ELF-1 (cell line): ENCODE measurements at regions not wholly inside any gene's neighbourhood (a gene's known extent, or its start where the extent isn't known, plus 50 kb on each side); places are given as distances from the start of the nearest gene placed in this dataset.

Source experiments
- DNase-seq: peaks from one replicate; pipeline ENCODE4 v3.0.0-alpha.2; 2016; ENCODE audit warnings: low read depth, low spot score

DNA sequence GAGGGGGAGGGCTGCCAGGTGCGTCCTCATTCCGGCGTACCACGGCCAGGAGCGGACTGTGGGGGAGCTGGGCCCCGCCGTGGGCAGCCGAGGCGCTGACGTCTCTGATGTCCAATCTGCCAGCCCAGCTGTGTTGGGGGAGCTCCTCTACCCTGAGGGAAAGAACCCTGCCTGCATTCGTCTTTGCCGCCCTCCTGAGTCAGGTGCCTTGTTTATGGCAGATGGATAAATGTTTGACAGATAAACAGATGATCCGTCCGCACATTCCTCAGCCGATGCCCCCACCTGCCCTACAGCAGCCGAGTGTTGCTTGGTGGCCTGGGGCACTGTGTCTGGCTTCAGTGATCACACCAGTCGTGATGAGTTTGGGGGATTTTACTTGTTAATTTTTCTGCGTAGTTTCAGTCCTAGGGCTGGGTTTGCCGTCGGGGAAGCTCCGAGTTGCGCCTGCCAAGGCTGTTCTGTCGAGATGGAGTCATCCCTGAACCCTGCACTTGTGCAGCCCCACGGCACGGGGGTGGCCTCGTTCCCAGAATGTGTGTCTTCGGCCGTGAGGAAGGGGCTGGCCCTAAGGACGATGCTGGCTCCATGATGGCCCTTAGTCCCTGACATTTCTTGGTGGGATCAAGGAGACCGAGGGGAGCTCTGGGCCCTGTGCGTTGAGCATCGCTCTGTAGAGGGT, 1083.9 kb downstream of the BRD1 start:
- peak; percentile 35 for DNase-seq

DNA sequence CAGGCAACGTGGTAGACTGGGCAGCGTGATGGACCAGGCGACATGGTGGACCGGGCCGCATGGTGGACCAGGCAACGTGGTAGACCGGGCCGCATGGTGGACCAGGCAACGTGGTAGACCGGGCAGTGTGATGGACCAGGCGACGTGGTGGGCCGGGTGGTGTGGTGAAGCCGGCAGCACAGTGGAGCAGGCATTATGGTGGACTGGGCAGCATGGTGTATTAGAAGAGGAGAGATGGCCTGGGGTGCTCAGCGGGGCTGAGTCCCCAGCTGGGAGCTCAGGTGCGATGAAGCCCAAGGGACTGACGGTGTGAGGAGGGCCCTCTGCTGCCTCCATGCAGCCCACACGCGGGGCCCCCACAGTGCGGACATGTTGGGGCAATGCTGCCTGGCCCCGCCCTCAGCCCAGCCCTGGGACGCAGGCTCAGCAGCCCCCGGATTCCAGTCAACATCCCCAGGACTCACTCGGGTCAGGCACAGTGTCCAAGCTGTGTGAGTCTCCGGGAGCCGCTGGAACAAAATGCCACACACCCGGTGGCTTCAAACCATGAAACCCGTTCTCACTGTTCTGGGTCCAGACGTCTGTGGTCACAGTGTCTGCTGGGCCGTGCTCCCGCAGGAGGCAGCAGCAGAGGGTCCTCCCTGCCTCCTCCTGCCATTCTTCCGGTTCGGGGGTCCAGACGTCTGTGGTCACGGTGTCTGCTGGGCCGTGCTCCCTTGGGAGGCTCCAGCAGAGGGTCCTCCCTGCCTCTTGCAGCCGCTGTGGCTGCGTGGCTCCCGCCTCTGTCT, 1084.9 kb downstream of the BRD1 start:
- DNase-seq = no peak

DNA sequence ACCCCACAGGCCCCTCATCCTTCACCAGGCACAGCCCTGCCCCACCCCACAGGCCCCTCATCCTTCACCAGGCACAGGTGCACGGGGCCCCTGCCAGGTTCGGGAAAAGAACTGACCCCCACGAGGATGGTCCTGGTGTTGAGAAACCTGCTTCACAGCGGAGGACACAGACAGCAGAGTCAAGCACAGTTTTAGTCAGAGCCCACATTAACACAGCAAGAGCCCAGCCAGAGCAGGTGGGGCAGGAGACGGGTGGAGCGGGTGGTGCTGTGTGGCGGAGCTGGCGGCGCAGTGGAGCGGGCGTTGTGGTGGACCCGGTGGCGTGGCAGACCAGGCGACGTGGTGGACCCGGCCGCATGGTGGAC, 1085.5 kb downstream of the BRD1 start:
- no peak for DNase-seq

- DNase-seq = no peak
These were observed 1086.1 kb downstream of the BRD1 start for GRCh38 chr22:48741540-48741939.

- no peak for DNase-seq
These were observed 1086.8 kb downstream of the BRD1 start for GRCh38 chr22:48740731-48741405.

GRCh38 chr22:48740086-48740730, 1087.5 kb downstream of the BRD1 start:
- no peak for DNase-seq

DNA sequence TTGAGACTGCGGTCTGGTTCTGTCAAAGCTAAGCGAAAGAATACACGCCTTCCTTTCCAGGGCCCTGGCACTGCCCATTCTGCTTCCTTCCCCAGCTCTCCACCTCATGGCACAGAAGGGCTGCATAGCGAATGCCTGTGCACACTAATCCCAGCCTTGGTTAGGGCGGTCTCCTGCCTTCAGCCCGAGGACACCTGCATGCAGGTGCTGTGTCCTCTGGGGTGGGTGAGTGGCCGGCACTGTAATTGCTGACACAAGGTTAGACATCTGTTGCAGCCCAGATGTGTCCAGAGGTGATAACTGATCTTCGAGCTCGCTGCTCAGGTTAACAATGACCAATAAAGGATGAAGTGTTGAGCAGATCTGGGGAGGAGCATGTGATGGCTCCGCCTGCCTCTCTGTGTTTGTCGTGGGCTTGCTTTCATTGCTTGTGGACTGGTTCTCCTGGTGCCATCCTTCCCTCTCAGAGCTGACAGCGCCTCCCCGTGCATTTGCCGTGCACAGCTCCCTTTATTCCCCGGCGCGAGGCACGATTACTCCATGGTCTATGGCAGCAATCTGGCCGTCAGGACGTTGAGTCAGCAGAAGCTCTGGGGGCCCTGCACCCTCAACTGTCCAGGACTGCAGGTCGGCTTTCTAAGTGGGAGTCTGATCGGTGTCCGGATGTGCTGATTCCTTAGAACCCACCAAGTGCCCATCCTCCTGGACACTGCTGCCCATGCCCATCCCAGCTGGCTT, 1088.2 kb downstream of the BRD1 start:
- no peak for DNase-seq

DNA sequence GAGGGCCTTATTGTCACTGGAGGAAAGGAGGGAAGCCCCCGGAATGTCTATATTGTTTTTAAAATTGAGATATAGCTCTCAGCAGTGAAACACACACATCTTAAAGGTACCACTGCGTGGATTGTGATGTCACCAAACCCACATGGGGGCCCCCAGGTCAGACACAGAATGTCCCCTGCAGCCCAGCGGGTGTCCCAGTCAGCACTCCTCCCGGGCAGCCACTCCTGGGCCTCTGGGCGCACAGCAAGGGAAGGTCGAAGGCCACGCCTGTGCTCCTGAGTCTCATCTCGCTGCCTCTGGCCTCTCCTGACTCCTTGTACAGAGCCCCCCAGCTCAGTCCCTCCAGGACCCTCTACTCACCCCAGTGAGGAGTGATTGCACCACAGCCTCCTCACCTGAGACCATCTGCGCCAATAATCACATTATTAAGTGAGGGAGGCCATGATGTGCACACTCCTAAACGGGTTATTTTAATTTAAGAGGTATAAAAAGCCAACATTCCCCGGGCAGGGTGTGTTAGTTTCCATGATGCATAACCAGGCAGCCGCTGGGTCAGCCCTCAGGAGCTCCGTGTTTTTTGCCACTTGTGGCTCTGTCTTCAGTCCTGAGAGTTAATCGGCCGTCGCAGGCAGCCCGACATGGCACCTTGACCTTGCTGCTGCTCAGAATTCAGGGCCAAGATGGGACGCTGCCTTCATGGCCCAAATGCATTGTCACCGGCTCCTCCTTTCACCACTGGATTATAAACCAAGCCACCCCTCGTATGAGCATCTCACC, 1089.3 kb downstream of the BRD1 start:
- no peak for DNase-seq

DNA sequence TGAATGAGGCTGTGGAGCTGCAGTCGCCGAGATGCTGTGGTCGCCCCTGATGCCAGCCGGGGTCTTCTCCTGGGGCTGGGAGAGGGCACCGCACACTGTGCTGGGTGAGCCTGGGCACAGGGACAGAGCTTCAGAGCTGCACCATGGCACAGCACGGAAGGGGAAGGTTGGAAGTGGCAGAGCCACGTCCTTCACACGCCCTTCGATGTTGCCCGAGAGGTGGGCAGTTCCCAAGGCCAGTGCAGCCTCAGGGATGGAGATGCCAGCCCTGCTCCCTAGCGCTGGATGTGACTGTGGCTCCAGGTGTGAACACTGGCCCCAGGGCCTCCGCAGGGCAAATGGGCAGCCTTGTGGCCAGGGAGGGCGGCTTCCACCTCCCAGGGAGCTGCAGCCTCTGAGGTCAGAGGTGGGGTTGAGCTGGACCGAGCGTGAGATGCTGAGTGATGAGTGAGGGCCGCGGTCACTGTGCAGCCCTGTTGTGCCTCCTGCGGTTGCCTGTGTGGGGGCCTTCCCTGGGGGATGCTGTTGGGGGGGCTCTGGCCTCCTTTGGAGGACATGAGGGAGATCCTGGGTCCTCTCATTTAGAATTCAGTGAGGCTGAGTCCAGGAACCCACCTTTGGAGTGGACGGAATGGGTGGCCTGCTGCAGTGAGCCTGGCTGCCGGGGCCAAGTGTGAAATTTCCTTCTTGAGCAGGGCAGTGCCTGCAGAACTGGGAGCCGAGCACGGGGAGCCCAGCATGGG, 1090.0 kb downstream of the BRD1 start:
- DNase-seq = no peak

- DNase-seq = no peak
These were observed 1090.8 kb downstream of the BRD1 start for GRCh38 chr22:48736593-48737460.

DNA sequence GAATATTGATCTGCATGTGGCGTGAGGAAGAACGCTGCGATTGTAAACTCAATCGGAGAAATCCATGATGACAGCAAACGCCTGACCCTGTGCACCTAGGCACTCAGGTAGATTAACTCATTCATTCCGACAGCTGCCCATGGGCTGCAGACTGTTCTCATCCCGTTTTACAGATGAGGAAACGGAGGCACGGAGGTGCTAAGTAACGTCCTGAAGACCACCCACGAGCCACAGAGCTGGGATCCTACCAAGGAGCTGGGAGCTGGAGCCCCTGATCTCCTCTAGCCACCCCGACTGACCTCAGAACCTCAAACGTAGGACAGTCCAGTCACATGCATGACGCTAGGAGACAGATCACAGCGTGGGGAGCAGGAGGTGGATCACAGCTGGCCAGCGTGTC, 1092.7 kb downstream of the BRD1 start:
- DNase-seq = no peak

- DNase-seq = no peak
These were observed 1093.3 kb downstream of the BRD1 start for GRCh38 chr22:48734359-48734758.

DNA sequence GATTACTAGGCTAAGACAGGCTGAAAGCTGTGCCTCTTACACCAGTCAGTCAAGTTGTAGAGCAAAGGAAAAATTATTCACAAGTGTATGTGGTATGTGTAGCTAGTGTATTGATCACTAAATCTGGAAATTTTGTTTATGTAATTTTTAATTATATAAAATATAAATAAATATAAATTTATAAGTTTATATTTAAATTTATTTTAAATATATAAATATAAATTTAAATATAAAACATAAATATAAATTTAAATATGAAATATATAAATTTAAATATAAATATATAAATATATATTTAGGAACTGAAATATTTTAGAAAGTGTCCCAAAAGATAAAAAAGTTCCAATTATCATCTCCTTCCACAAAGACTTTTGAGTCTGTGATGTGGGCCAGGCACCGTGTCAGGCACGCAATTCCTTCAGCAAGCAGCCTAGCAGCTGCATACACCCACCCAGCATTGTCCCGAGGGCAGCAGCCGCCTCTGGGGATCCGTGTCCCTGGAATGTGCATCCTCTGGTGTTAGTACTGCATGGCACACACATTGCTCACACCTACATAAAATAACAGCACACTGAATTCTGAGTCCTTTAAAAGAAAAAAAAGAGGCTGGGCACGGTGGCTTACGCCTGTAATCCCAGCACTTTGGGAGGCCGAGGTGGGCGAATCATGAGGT, 1098.0 kb downstream of the BRD1 start:
- no peak for DNase-seq

DNA sequence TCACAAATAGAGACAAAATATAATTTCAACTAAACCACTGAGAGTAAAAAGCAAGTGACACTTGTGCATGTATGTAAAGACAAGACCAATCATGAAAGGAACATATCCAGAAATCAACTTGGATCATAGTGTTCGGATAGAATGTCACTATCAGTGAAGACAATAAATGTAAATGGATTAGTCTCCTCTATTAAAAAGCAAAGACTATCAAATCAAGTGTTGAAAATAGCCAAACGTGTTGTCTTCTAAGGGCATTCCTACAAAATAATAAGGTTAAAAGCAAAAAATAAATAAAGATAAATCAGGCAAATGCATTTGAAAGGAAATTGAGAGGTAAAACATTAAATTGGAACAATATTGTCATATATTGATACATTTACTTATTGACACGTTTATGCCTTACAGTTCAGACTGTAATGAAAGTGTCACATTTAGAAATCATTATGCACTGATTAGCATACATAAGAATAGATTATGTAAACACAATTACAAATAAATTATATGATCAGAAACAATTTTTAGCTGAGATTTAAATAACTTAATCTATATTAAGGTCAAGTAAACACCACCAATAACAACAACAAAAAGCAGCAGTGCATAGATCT, 1100.1 kb downstream of the BRD1 start:
- DNase-seq = no peak

GRCh38 chr22:48724899-48725298, 1102.8 kb downstream of the BRD1 start:
- DNase-seq = no peak

GRCh38 chr22:48722661-48723060, 1105.0 kb downstream of the BRD1 start:
- no peak for DNase-seq

DNA sequence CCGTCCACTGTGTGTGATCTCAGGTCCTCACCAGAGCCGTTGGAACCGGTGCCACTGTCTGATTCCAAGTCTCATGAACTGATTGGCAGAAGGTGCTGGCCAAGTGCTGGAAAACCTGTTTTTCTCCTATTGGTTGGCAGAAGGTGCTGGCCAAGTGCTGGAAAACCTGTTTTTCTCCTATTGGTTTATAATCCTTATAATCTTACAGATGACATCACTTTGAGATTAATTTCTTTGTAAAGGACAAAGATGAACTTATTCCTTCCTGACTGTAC, 1106.3 kb downstream of the BRD1 start:
- no peak for DNase-seq

GRCh38 chr22:48720662-48721394, 1106.8 kb downstream of the BRD1 start:
- no peak for DNase-seq
